ENCODE measurements at regions not wholly inside any gene's neighbourhood (a gene's known extent, or its start where the extent isn't known, plus 50 kb on each side); places are given as distances from the start of the nearest gene placed in this dataset.

- no peak for DNase-seq
These were observed 51.0 kb upstream of the VEGFC start for GRCh38 chr4:176843710-176844109.

- DNase-seq, result no peak
These were observed 51.7 kb upstream of the VEGFC start for GRCh38 chr4:176844448-176844847.

DNA sequence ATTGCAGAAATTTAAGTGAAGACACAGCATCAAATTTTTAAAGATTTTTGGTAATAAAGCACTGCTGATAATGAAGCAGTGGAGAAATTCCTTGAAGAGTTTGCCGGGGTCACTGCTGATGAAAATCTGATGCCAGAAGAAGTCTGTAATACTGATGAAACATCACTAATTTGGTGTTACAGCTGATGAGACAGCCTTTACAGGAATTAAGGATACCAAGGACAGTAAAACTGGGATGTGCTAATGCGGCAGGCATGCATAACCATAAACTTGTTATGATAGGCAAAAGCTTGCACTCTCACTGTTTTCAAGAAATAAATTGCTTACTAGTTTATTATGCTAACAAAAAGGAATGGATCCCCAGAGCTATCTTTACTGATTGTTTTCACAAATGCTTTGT, 52.9 kb upstream of the VEGFC start:
- DNase-seq, result no peak

DNA sequence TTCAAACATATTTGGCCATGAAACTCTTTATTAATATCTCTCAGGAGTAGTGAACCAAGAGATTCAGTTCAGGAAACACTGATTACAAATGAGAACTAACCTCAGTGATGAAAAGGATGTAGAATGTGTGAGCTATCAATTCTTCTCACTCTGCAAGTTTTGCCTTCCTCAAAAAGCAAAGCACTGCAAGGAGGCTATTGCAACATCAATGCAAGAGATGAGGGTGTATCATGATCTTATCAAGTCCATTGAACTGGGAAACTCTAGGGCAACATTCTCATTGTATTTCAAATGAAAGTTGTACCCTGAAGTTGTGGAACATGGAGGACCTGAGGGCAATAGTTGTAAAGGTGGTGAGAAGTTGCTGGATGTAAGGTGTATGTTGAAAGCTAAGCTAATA, 56.4 kb upstream of the VEGFC start:
- no peak for DNase-seq

DNA sequence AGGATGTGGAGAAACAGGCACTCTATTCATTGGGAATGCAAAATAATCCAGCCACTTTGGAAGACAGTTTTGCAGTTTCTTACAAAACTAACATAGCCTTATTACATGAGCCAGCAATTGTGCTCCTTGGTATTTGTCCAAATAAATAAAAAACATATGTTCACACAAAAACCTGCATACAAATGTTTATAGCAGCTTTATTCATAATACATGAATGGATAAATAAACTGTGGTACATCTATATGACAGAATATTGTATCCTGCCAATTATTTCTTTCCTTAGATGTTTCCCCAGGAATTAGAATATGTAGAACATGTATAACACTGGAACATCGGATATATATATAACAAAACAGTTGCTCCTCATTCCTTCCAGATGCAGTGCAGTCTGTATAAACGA, 57.7 kb upstream of the VEGFC start:
- no peak for DNase-seq

DNA sequence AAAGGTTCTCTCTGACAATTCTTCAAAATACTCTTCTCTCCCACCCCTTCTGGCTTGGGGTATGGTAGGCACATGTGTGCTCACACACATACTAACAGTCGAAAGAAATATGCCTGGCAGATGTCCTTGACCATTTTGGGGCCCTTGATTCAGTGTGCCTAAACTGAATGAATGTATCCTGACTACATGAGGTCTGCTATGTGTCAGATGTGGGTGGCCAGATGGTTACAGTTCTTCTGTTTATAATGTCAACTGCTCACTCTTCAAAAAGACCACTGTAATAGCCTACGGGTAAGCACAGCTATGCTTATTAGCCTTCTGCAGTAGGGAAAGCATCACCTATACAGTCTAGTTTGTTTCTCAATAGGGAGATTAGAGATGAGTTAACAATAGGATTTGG, 63.7 kb upstream of the VEGFC start:
- DNase-seq, result no peak

DNA sequence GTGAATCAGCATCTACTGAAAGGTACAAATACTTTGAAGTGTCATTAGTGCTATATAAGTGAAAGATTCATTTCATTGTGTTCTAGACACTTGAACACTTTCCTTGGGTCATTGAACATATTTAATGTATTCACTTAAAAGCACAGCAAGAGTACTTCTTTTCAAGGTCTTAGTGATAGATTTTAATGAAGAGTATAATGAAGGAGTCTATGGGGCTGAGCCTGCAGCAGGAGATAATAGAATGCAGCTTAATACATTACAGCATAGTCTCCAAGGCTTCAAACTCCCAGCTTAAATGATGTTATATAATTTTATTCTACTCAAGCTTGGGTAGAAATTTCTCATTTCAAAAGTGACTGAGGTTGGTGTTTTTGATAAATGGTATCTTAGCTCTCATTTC, 66.1 kb upstream of the VEGFC start:
- DNase-seq, result no peak

DNA sequence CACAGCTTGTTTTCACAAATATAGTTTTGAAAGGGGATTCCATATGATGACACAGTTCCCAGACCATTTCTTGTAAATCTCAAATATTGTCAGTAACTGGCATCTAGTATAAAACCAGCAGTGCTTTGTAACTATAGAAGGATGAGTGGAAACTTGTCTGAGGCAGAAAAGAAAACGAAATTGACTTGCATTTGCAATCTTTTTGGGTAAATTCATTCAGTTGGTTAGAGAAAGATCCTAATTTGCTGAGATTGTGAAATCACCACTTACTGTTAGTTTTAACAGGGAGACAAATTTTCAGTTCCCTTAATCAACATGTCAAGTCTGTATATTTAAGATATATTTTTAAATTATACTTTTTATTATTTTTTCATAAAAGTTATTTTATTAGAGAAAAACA, 71.5 kb upstream of the VEGFC start:
- DNase-seq, result no peak

GRCh38 chr4:176868676-176869075, 76.0 kb upstream of the VEGFC start:
- no peak for DNase-seq

DNA sequence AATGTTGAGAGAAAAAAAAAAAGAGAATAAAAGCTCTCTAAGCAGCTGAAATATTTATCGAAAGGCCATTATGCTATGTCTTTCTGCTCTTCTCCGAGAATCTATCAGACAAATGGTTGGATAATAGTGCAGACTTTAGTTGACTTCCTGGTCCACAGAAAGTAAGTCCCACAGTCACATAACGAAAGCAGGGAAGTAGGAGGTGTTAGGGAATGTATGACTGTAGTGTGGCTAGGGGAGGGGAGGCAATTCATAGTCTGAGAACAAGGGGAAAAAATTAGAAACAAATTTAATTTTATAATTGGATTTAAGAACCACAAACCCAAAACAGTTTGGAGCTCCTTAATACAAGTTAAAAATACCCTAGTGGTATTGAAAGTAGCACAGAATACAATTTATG, 79.7 kb upstream of the VEGFC start:
- no peak for DNase-seq

- no peak for DNase-seq
These were observed 82.2 kb upstream of the VEGFC start for GRCh38 chr4:176874721-176875445.

- DNase-seq, result no peak
These were observed 82.8 kb upstream of the VEGFC start for GRCh38 chr4:176875446-176875930.

- DNase-seq, result no peak
These were observed 86.8 kb upstream of the VEGFC start for GRCh38 chr4:176879380-176880116.

DNA sequence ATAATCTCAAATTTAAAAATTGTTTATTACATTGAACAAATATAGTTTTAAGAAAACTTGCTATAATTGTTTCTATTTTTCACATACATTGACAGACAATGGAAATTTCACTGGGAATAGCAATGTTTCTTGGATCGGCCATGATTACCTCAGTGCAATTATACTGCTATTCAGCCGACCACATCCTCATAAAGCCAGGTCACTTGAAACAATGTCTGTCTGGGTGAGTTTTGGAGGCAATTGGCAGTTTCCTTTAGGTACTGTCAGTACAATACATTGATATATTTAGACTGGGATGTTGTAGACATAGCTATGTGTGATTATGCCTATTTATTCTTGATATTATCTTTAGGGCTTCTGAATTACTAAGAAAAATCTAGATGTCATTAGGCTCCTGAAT, 89.5 kb upstream of the VEGFC start:
- DNase-seq, result no peak

GRCh38 chr4:176883108-176883550, 90.4 kb upstream of the VEGFC start:
- no peak for DNase-seq

DNA sequence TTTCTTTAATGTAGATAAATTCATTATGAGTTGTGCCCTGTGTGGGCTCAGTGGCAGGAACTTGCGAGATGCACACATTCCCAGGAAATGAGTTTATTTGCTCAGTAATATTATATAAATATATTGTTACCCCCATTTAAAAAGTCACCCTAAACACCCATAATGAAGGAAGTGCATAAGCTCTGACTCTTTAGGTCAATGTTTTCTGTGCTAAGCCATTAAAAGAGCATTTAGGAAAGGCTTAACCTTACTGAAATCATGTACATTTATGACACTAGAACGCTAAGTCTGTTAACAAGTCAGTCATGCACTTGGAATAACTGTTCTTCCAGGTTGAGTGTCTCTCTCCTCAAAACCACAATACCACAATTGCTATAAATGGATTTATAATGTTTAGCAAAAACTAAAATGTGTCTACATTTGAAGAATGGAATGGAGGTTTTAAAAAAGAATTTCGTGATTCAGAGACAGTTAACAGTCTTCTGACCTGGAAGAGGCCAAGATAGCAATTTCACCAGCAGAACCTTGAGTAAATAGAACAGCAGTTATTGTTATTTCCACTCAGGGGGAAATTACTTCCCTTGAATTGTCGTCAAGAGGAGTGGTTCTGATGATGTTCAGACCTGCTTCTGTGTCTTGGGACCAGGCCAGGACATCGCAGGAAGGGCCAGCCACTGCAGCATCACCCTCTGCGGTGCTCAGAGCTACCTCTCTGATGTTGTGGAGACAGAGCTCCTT, 91.1 kb upstream of the VEGFC start:
- no peak for DNase-seq

GRCh38 chr4:176885224-176885623, 92.5 kb upstream of the VEGFC start:
- DNase-seq, result no peak

DNA sequence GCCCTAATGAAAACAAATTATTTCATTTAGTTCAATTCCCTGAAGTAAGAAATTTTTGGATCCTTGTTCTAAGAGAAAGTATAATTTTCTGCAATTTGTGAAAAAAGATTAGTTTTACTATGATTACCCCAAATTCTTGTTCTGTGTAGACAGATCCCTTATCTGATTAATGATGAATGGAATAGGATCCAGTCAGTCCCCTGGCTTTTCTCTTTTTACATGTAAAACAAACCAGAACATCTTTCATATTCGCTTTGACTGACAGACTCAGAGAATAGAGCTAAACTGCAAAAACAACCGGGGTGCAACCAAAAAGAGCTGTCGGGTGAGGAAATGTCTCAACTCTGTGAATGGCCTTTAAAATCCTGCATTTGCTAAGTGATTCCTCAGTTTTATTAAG, 93.4 kb upstream of the VEGFC start:
- DNase-seq, result no peak

DNA sequence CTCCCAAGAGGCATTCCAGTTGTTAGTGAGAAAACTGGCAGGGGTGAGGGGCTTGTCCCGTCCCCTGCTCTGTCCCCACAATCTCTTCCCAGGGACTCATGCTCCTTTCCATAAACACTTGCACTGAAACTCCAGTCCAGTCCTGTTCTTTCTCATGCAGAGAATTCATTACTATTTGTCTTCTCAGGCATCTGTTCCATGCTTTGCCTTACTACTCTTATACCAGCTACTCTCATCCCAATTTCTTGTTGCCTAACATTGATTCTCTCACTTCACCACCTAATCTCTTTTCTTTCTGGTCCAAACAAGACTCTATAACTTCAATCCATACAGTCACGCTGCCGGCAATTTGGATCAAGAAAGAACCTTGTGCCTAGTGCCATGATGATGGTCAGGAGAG, 97.1 kb upstream of the VEGFC start:
- no peak for DNase-seq

DNA sequence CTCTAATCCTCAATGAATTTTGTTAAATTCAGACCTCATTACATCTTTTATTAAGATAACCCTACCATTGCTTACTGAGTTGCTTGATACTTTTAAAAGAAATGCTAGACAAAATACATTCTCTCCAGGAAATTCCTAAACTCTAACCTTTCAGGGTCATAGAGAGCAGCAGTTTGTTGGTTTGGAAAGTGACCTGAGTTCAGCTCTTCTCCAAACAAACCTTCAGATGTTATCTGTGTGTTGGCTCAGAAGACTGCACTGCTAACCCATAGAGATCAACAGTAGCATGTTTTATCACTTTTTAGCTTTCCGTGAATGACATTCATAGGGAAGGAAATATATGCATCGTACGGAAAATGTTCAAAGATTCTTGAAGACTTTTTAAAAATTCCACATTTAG, 101.8 kb upstream of the VEGFC start:
- no peak for DNase-seq

DNA sequence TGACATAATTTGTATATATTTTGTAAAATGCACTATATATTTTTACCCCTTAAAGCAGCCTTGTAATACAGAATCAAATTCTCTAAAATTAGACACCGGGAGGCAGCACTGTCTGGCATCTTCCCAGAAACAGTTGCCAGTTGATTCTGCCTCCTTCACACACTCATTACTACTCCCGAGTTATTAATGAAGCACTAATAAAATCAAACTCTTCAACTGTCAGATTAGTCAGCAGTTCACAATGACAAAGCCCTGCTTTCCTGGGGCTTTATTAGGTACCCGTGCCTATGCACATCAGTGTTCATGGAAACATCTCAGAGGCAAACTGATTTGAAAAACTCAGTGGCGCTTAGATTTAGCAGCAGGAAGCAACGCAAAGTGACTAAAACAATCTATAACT, 103.5 kb upstream of the VEGFC start:
- no peak for DNase-seq

GRCh38 chr4:176897226-176897625, 104.5 kb upstream of the VEGFC start:
- no peak for DNase-seq

GRCh38 chr4:176898791-176899190, 106.1 kb upstream of the VEGFC start:
- no peak for DNase-seq
